ENCODE measurements at regions not wholly inside any gene's neighbourhood (a gene's known extent, or its start where the extent isn't known, plus 50 kb on each side); places are given as distances from the start of the nearest gene placed in this dataset.

DNA sequence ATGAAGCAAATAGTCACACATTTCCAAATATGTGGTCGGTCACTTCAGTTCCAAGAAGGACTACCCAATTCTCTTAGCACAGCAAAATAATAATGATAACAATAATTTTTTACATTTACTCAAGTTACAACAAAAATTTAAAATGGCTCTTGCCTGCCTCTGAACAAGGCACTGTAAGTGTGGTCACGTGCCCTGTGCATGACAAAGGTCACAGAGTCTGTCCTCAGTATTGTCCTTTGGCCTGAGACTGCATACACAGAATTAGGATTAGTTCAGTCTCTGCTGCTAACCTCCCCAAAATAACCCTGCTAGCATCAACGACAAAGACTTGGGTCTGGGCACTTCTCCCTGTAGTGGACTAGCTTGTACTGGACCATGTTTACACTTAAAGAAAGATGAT lies 297.1 kb upstream of the DUSP10 start:
- DNase-seq (ENCODE audit: low read depth): no peak

DNA sequence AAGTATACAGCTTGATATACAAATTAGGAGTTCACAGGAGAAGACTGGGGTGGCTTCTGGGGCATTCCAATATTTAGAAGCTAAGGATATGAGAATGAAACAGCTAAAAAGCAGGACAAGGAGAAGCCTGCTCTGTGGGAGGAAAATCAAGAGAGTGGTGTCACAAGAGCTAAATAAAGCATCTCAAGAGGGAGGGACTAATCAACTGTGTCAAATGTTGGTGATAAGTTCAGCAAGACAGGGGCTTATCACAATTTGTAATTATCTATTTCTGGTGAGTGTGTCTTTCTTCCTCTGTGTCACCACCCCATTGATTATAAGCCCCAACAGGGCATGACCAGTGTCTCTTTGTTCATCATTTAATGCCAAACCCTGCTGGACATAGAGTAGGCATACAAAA lies 295.8 kb upstream of the DUSP10 start:
- DNase-seq (ENCODE audit: low read depth): no peak

DNA sequence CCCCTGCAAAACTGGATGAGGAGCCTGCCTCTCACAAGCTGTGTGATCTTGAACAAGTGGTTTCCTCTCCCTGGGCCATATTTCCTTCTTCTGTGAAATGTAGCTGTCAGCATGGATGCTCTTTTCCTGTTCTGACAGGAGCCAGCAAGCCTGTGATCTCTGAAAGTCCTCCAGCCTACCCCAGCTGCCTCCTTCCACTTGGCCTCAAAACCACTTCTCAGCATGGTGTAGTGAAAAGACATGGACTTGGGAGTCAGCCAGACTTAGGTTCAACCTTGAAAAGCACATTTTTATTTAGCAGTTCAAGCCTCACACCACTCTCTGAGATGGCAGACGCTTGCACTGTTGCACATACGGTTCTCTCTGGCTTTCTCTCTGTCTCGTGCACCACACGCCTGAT lies 292.9 kb upstream of the DUSP10 start:
- no peak for DNase-seq (ENCODE audit: low read depth)

DNA sequence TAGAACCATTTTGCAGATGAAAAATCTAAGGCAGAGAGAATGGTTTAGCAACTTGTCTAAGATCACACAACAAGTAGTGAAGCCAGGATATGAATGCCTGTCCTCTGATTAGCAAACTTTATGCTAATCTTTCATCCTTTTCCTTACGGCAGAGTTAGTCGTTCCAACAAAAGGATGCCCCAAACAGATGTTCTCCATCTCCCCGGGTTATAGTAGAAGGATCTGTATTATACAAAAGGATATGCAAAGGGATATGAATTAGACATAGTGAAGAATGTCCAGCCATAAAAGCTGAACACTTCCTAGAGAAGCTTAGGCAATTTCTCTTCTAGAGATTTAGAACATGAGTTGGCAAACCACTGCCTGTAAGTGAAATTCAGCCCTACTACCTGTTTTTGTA lies 291.6 kb upstream of the DUSP10 start:
- no peak for DNase-seq (ENCODE audit: low read depth)

DNA sequence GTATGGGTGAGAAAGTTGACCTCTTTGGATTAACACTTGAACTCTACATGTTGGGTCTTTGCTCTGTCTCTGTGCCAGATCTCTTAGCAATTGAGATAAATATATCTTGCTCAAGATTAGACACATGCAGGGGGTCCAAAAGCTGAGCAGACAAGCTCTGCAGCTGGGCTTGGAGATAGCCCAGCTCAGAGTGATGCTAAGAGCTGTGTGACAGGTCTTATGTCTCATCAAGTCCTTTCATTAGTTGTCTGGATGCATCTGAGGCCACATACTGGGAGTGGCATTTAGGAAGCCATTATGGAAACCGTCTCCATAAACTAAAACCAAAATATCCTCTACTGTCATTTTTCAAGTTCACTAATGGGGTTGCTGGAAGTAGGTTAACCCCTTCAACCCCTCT lies 289.4 kb upstream of the DUSP10 start:
- DNase-seq (ENCODE audit: low read depth): no peak

DNA sequence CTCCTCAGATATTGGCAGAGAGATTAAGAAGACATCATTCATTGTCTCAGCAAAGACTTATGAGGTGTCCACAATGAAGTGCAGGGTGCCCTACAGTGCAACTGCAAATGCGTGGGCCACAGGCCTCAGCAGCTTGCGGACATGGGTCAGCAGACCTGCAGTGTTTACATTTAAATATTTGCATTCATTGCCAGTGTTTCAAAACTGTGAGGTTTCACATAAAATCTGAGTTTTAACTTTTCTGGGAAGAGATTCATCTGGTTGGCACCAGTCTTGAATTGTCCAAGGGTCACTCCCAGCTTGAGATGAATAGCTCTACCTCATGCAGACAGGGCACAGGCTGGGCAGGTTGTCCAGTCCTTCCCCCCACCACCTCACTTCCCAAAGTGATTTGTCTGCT lies 286.8 kb upstream of the DUSP10 start:
- DNase-seq (ENCODE audit: low read depth): no peak

DNA sequence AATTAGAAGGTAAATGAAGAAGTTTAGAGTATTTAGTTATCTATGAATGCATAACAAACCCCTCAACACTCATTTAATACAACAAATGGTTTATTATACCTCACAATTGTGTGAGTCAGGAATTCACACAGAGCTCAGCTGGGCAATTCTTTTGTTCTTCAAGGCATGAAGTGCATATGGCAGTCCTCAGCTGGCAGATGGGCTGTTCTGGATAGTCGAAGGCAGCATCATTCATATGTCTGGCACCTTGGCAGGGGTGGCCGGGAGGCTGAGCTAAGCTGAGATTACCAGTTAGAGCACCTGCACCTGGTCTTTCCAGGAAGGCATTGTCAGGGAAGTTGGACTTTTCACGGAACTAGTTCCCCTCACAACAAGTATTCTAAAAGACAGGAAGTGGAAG lies 286.2 kb upstream of the DUSP10 start:
- DNase-seq (ENCODE audit: low read depth): no peak

DNA sequence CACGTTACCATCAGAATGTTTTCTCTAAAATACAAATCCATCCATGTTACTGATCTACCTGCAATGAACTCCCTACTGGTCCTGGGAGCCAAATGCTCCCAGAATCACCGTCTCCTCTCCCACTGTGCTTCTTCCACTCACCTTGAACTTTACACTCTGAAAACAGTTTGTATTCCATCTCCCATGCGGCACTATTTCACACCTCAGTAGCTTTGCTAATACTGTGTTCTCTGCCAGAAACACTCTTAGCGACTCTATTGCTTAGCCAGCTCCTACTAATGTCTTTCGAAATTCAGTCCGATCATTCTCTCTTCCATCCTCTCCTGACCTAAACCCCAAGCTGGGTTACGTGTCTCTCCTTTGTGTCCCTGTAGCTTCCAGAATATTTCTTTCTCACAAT lies 284.4 kb upstream of the DUSP10 start:
- DNase-seq (ENCODE audit: low read depth): no peak

DNA sequence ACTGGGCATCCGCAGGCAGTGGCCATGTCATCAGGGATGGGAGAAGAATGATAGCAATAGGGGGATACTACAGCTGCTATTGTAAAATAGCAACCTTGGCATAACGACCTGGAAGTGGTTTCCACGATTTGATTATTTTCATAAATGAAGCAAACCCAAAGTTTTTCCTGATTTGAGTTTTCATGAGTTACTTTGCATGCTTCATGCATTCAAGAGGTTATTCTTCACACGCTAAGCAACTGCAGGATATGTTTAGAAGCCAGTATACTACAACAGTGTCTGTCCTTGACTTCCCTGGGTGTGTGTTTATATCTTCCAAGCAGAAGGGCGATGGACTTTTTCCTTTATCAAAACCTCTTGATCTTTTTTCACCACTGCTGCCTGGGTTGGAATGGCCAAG lies 281.1 kb upstream of the DUSP10 start:
- DNase-seq (ENCODE audit: low read depth): no peak

DNA sequence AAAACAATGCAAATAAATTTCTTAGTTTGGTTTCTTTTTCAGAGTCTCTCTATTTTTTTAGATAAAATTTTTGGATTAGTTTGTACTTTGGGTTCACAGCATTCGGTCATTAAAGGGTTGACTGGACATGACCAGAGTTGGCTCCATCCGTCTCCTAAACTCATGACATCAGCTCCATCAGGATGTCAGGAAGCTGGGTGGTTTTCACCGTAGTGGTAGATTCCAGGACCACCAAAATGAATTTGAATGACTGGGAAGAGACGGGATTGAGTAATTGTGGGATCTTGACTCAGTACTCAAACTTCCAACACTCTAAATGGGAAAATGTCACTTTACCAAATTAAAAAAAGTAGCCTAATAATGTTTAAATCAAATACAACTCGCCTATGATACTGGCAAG lies 279.2 kb upstream of the DUSP10 start:
- no peak for DNase-seq (ENCODE audit: low read depth)

DNA sequence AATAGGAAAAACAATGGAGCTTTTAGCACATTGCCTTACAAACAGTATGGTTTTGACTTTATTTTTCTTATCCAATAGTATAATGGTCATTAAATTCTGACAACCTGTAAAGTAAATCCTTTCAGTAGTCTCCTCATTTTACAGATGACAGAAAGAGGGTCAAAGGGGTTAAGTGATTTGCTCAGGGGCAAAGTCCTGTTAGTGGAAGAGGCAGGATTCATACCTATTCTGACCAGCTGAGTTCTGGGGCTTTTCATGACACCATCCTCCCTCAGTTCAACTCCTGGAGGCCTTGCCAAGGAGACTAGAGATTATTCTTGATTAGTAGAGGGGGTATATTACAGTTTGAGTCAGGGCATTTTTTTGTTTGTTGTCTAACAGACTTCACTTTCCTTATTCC lies 278.7 kb upstream of the DUSP10 start:
- no peak for DNase-seq (ENCODE audit: low read depth)

DNA sequence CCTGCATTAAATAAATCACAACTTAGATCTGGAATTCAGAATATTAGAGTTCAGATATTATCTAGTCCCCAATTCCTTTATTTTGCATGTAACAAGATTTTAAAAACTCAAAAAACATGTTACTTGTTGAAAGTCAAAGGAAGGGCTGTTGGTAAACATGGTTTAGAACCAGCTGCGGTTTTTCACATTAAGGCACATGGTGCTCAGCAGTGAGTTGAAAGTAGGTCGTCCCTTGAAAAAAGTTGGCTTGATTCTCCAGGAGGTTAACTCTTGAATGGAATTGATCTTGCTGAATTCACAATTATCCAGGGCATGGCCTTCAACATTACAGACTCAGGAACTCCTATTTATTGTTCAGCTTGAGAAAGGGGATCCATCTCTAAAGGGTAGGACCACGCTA lies 277.1 kb upstream of the DUSP10 start:
- DNase-seq (ENCODE audit: low read depth): no peak

DNA sequence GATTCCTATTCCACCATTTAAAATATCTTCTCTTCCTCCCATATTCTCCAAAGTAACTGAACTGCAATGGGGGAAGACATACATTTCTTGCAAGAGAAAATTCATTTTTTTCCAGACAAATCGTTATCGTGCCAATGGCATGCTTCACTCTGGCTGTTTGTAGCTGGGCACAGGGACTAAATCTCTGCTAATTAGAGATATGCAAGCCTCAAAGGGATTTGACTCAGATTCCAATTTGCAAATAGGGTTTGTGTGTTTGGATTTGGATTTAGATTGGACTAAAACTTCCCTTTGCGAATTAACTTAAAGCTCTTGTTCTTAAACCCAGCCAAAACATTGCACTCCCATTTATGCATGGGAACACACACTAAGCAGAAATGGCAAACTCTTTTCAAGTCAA lies 276.2 kb upstream of the DUSP10 start:
- DNase-seq (ENCODE audit: low read depth): no peak

DNA sequence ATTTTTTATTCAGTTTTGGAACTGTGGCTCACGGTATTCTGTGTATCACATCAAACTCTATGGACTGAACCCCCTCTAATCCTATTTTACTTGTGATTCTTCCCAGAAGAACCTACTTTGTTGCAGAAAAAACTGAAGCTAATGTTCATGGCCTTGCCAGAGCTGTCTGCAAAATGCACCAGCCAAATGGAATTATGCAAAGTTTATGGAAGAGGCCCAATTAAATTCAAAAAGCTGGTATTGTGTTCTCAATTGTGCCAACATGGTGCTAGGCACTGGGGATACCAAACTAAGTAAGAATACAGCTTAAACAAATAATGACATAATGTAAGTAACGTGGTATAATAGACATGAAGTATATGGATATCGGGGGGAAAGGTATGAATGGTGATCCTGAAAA lies 273.8 kb upstream of the DUSP10 start:
- no peak for DNase-seq (ENCODE audit: low read depth)

DNA sequence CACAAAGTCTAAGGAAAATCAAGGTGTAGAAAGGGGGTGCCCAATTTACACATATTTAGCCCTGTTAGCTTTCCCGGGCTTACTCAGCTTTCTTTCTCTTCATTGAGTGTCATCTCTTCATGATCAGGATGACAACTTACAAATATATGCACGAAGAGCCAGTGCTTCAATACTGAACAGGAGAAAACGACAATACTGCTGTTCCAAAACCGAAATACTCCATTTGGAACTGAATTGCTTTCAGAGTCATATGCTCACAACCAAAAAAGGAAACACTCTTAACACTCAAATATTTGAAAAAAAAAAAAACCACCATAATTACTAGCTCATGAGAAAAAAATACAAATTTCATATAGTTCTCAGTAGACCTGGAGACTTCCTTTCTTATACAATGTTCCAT lies 272.1 kb upstream of the DUSP10 start:
- DNase-seq (ENCODE audit: low read depth): no peak

DNA sequence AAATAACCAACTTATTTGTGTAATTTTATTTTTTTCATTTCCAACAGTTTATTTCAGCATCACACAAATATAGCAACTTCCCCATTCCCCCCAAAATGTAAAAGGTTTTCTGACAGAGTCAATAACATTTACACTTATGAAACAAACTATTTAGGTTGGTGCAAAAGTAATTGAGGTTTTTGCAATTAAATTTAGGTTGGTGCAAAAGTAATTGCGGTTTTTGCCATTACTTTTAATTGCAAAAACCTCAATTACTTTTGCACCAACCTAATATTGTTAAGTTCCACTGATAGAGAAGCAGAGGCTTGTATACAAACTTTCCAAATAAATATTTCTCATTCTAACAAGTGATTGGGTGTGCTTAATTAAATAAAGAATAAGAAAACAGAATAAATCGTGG lies 270.9 kb upstream of the DUSP10 start:
- no peak for DNase-seq (ENCODE audit: low read depth)

DNA sequence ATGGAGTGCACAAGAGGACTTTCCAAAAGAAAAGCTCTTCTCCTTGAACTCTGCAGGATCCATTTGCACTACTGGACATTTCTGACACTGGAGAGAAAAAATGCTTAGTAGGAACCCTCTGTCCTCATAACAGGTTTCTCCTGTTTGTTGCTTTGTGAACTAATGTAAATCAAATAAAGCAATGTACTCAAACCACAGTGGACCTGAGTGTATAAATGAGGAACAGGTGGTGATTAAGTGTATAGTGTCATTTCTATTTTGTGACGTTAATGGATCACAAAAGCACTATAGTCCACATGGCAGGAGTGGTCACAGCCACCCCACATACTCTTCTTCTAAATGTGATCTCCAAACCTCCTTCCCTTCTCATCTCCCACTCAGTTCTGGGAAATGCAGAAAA lies 268.4 kb upstream of the DUSP10 start:
- DNase-seq (ENCODE audit: low read depth): no peak

DNA sequence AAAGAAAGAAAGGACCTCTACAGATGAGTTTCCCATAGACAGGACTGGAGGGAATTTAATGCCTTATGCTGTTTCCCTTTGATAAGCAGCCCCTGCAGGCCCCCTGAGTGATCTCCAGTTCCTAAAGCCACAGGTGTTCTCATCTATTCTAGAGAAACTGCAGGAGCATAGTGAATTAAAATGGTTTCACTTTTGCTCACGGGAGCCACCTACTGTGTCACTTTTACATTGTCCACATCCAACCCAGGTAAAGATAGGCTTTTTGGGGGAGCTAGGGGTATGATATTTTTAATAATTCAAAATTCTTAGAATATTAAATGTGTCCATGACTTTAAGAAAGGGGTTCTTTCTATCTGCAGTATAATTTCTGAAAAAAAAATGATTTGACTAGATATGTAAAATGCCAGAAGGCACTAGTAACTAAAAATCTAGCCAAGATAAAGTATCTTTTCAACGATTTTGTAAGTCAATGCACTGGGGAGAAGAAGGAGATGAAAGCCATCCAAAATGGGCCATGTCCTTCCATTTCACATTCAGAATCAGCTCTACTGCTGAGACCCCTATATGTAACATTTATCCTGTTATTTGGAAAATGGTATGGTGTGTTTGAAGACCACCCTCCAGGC lies 267.3 kb upstream of the DUSP10 start:
- no peak for DNase-seq (ENCODE audit: low read depth)

DNA sequence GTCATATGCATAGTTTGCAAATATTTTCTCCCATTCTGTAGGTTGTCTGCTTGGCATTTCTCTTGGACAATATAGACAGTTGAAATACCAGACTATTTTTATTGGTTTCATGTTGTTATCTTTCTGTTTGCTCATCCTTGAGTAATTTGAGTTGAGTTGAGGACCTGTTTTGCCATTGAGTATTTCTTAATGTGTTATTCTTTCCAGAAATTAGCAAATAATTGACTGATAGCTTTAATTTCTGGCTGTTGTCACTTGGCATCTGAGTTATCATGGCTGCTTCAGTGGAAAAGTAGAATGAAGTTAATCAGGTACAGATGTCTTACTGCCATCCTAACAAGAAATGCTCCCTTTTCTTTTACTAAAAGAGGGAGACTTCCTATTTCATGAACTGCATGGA lies 264.8 kb upstream of the DUSP10 start:
- no peak for DNase-seq (ENCODE audit: low read depth)

DNA sequence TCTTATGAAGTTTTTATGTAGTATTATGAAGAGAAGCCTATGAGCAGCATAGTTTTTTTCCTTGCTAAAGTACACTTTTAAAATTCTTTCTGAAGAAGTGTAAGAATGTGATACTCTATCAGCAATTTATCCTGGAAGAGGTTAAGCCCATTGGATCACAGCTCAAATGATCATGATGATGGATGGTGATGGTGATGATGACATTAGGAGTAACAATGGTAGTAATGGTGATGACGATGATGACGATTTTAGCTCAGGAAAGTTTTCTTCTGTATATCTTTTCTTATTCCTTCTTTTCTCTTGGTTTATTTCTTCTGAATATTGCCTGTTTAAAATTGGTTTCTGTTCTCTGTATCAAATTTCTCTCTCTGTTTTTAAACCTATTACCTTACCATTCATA lies 262.9 kb upstream of the DUSP10 start:
- no peak for DNase-seq (ENCODE audit: low read depth)

DNA sequence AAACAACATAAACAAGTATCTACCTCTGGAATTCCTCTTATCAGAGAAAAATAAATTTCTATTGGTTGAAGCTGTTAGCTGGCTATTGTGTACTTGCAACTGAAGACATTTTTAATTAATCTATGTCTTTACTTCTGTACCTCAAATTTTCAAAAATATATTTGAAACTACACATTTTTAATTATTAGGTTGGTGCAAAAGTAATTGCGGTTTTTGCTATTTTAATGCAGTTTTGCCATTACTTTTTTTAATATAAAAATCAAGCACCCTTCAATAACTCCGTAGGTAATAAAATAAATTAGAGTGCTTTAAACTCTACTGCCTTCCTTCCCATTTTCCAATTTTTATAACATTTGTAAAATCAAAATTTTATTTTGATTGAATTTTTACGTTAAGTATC lies 262.1 kb upstream of the DUSP10 start:
- no peak for DNase-seq (ENCODE audit: low read depth)

DNA sequence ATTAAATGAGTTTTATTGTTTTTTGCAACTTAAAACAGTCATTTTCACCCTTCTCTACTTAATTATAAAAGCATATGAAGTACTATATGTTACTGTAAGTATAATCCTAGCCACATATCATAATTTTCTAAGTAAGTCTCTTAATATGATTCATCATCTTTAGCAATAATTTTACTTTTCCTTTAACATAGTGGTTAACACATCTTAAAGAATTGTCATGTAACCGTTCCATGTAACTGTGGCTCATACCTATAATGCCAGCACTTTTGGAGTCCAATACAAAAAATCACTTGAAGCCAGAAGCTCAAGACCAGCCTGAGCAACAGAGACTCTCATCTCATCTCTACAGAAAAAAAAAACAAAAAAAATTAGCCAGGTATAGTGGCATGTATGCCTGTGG lies 260.6 kb upstream of the DUSP10 start:
- no peak for DNase-seq (ENCODE audit: low read depth)

DNA sequence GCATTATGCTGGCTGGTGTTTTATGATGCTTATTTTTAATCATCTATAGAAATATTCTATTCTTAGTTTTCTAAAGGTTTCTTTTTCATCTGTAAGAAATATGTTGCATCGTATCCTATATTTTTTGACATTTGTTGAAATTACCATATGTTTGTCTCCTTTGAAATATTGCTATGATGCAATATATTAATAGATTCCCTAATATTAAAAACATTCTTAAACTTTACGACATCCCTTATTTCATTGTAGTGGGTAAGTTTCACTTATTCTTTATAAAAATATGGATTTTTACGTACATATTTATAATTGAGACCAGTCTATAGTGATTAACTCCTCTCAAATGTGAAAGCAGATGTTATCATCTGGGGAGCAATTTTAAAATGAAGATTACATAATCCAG lies 258.2 kb upstream of the DUSP10 start:
- DNase-seq (ENCODE audit: low read depth): no peak

DNA sequence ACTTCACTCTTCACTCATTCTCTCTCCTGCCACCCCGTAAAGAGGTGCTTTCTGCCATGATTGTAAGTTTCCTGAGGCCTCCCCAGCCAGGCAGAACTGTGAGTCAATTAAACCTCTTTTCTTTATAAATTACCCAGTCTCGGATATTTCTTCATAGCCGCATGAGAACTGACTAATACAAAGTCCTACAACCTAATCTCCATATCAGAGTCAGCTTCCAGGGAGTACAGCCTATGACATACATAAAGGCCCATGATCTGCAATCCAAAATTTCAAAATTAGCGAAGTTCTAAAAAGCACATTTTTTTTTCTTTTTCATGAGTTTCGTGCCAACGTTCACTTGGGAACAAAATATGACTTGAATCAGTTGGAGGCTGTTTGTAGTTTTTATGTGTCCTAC lies 256.9 kb upstream of the DUSP10 start:
- no peak for DNase-seq (ENCODE audit: low read depth)

DNA sequence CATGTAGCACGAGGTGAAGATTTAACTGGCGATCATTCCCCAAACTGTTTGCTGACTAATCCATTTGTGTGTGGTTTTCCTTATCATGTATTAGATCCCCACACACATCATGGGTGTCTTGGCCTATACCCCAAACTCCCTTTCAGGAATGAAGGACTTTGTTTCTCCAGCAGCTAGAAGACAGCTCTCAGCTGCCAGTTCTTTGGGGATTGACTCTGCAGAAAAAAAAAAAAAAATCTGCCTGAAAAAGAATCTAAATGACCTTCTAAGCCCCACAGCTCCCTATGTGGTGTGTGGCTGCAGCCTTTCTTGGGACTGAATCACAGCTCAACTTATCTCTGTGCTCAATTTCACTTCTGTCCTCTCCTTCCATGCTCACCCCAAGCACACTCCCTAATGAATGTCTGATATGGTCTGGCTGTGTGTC lies 256.3 kb upstream of the DUSP10 start:
- no peak for DNase-seq (ENCODE audit: low read depth)
